Neural cell (in vitro differentiated cells): ENCODE measurements at regions not wholly inside any gene's neighbourhood (a gene's known extent, or its start where the extent isn't known, plus 50 kb on each side); places are given as distances from the start of the nearest gene placed in this dataset.

Experiments
- CTCF ChIP-seq: fragments of 450-650 bp; IDR thresholded peaks from 2 replicates; pipeline ENCODE4 v1.5.1; 2014; ENCODE audit warnings: antibody characterized with exemption, mild to moderate bottlenecking, moderate library complexity; ENCODE audit not compliant: poor library complexity, severe bottlenecking
- EZH2 ChIP-seq: fragments of 200-600, 300-800 bp; shearing (Covaris generic), sonication (generic); IDR thresholded peaks from 2 replicates; pipeline ENCODE4 v1.6.1; 2014; ENCODE audit warnings: antibody characterized with exemption, low read length, borderline replicate concordance, mild to moderate bottlenecking; ENCODE audit not compliant: insufficient read depth, poor library complexity, severe bottlenecking
- MXI1 ChIP-seq: fragments of 450-650 bp; conservative IDR thresholded peaks from 2 replicates; pipeline ENCODE4 v1.6.1; 2014; ENCODE audit warnings: antibody characterized with exemption, mild to moderate bottlenecking; ENCODE audit not compliant: poor library complexity, severe bottlenecking
- RAD21 ChIP-seq: fragments of 450-650 bp; conservative IDR thresholded peaks from 2 replicates; pipeline ENCODE4 v1.6.1; 2014; ENCODE audit warnings: antibody characterized with exemption, mild to moderate bottlenecking, moderate library complexity

GRCh38 chr12:58767496-58767895 lies 152.8 kb downstream of the LRIG3 start:
- TF ChIP-seq RAD21 (no peak), EZH2 (no peak), MXI1 (no peak), CTCF (no peak)
